SU-DHL-6 (cell line): ENCODE measurements at regions not wholly inside any gene's neighbourhood (a gene's known extent, or its start where the extent isn't known, plus 50 kb on each side); places are given as distances from the start of the nearest gene placed in this dataset.
"Not testable (repeated sequence)": the region's sequence is repeated elsewhere in the genome, so short reads cannot be mapped to it uniquely, and the experiment has no call there.

ENCODE experiments used
- H2AFZ ChIP-seq: fragments of 200-600 bp; sonication (generic); 2 replicates; pipeline ENCODE4 v1.6.1; 2014; ENCODE audit warnings: low read depth, mild to moderate bottlenecking, moderate library complexity, mixed read lengths, antibody characterized with exemption, low read length; ENCODE audit not compliant: severe bottlenecking
- H3F3A ChIP-seq: fragments of 200-600 bp; shearing (Covaris generic); 2 replicates; pipeline ENCODE4 v1.6.0; 2016; ENCODE audit warnings: antibody characterized with exemption, mild to moderate bottlenecking; ENCODE audit not compliant: insufficient read depth
- H3K27ac ChIP-seq: fragments of 200-600 bp; sonication (generic); 2 replicates; pipeline ENCODE4 v1.5.1; 2016; ENCODE audit warnings: low read depth, mild to moderate bottlenecking, low read length, moderate library complexity, mixed read lengths
- H3K27me3 ChIP-seq: fragments of 200-600 bp; sonication (generic), shearing (Covaris generic); 2 replicates; pipeline ENCODE4 v1.6.0; 2014; ENCODE audit warnings: mild to moderate bottlenecking, low read length
- H3K36me3 ChIP-seq: fragments of 200-600 bp; sonication (generic); 2 replicates; pipeline ENCODE4 v1.6.1; 2014; ENCODE audit warnings: mild to moderate bottlenecking, low read length, mixed read lengths
- H3K4me2 ChIP-seq: fragments of 300-600, 200-600 bp; shearing (Covaris generic), sonication (generic); 2 replicates; pipeline ENCODE4 v1.6.0; 2014; ENCODE audit warnings: low read length, low read depth, mild to moderate bottlenecking; ENCODE audit not compliant: poor library complexity, severe bottlenecking
- H3K4me3 ChIP-seq: fragments of 200-600 bp; sonication (generic); 2 replicates; pipeline ENCODE4 v1.5.1; 2014; ENCODE audit warnings: antibody characterized with exemption, low read length, mild to moderate bottlenecking, mixed read lengths; ENCODE audit not compliant: insufficient read depth, poor library complexity, severe bottlenecking
- H3K79me2 ChIP-seq: fragments of 200-600 bp; sonication (generic); 2 replicates; pipeline ENCODE4 v1.6.1; 2014; ENCODE audit warnings: mild to moderate bottlenecking, low read length, moderate library complexity; ENCODE audit not compliant: insufficient read depth
- H3K9ac ChIP-seq: fragments of 200-600 bp; sonication (generic); 2 replicates; pipeline ENCODE4 v1.7.0; 2014; ENCODE audit warnings: mild to moderate bottlenecking, low read length
- H3K9me2 ChIP-seq: fragments of 200-600 bp; sonication (generic); replicated peaks from 2 replicates; pipeline ENCODE4 v1.6.1; 2014; ENCODE audit warnings: low read length; ENCODE audit not compliant: insufficient read depth
- H3K9me3 ChIP-seq: fragments of 200-600 bp; sonication (generic); 2 replicates; pipeline ENCODE4 v1.6.1; 2014; ENCODE audit warnings: low read length, mixed read lengths; ENCODE audit not compliant: insufficient read depth
- H4K20me1 ChIP-seq: fragments of 200-600 bp; sonication (generic); 2 replicates; pipeline ENCODE4 v1.6.1; 2014; ENCODE audit warnings: low read depth, mild to moderate bottlenecking, antibody characterized with exemption, low read length, moderate library complexity, mixed read lengths
- CTCF ChIP-seq: fragments of 200-600 bp; sonication (generic); IDR thresholded peaks from one replicate; pipeline ENCODE4 v1.5.1; 2017; ENCODE audit warnings: antibody characterized with exemption, mild to moderate bottlenecking, low read length, moderate library complexity; ENCODE audit not compliant: insufficient read depth, poor library complexity, severe bottlenecking
- EZH2phosphoT487 ChIP-seq: fragments of 200-600 bp; sonication (generic), shearing (Covaris generic); conservative IDR thresholded peaks from 2 replicates; pipeline ENCODE4 v1.6.1; 2018; ENCODE audit warnings: mild to moderate bottlenecking, antibody characterized with exemption, low read length, moderate library complexity, mixed read lengths

GRCh38 chr5:16291894-16292293, 112.3 kb upstream of the MARCHF11 start:
- no peak for TF ChIP-seq CTCF
- TF ChIP-seq EZH2phosphoT487: no peak
- Histone ChIP-seq H2AFZ (no peak overlapping the region), H3F3A (no peaks in the 10 kb centered on the region), H3K27ac (no peak overlapping the region), H3K79me2 (no peaks in the 10 kb centered on the region), H3K4me3 (no peak overlapping the region), H3K27me3 (no peaks in the 10 kb centered on the region), H3K9me2 (no peaks in the 10 kb centered on the region), H3K4me2 (no peak overlapping the region), H3K36me3 (no peaks in the 10 kb centered on the region), H4K20me1 (no peaks in the 10 kb centered on the region), H3K9ac (no peak overlapping the region), H3K9me3 (no peaks in the 10 kb centered on the region)

GRCh38 chr5:16291474-16291873, 111.9 kb upstream of the MARCHF11 start:
- H3K4me2 ChIP-seq: no peak overlapping the region
- no peak overlapping the region for H3K4me3 ChIP-seq
- H3K27me3 ChIP-seq: no peaks in the 10 kb centered on the region
- TF ChIP-seq CTCF (no peak), EZH2phosphoT487 (no peak)
- no peaks in the 10 kb centered on the region for H3F3A ChIP-seq
- no peak overlapping the region for H3K27ac ChIP-seq
- H3K9me3 ChIP-seq: no peaks in the 10 kb centered on the region
- H3K36me3 ChIP-seq: no peaks in the 10 kb centered on the region
- no peak overlapping the region for H2AFZ ChIP-seq
- no peak overlapping the region for H3K9ac ChIP-seq
- H4K20me1 ChIP-seq: no peaks in the 10 kb centered on the region
- H3K9me2 ChIP-seq: no peaks in the 10 kb centered on the region
- H3K79me2 ChIP-seq: no peaks in the 10 kb centered on the region

- Histone ChIP-seq H3K27ac (no peak overlapping the region), H3K4me2 (no peak overlapping the region), H3K9me3 (no peaks in the 10 kb centered on the region), H4K20me1 (no peaks in the 10 kb centered on the region), H3K9me2 (no peaks in the 10 kb centered on the region), H3K36me3 (no peaks in the 10 kb centered on the region), H3K79me2 (no peaks in the 10 kb centered on the region), H3K9ac (no peak overlapping the region), H3K27me3 (no peaks in the 10 kb centered on the region), H3F3A (no peaks in the 10 kb centered on the region), H2AFZ (no peak overlapping the region), H3K4me3 (no peak overlapping the region)
- no peak for TF ChIP-seq EZH2phosphoT487
- TF ChIP-seq CTCF: no peak
Observed at GRCh38 chr5:16283791-16284190, 104.2 kb upstream of the MARCHF11 start.

- H3K36me3 ChIP-seq, H3K79me2 ChIP-seq, H3K9me3 ChIP-seq: not testable (repeated sequence)
Observed at GRCh38 chr5:16276859-16277258, 97.3 kb upstream of the MARCHF11 start.

More at GRCh38 chr5:16276859-16277258, 97.3 kb upstream of the MARCHF11 start:
- not testable (repeated sequence) for H3K4me2 ChIP-seq, H3K9me2 ChIP-seq, H3K4me3 ChIP-seq, H3K27ac ChIP-seq, H3K9ac ChIP-seq, H3K27me3 ChIP-seq, H3F3A ChIP-seq, H2AFZ ChIP-seq, H4K20me1 ChIP-seq
